Astrocyte of the spinal cord (primary cell): ENCODE measurements at regions not wholly inside any gene's neighbourhood (a gene's known extent, or its start where the extent isn't known, plus 50 kb on each side); places are given as distances from the start of the nearest gene placed in this dataset.

Experiments
- DNase-seq: peaks from one replicate; pipeline ENCODE4 v3.0.0; 2011; ENCODE audit warnings: low read depth, low spot score
- H3K4me3 ChIP-seq: 2 replicates; pipeline ENCODE4 v1.5.1; 2011; ENCODE audit warnings: low read depth, mild to moderate bottlenecking, low read length, moderate library complexity
- CTCF ChIP-seq: IDR thresholded peaks from 2 replicates; pipeline ENCODE4 v1.5.1; 2012; ENCODE audit warnings: low read depth, mild to moderate bottlenecking, low read length, inconsistent platforms
- in situ Hi-C: cut with HindIII; loops from 2 replicates; pipeline ENCODE4 v1.10.0; 2017; ENCODE audit warnings: low sequenced_read_pairs

- no peak for DNase-seq
- no peak for TF ChIP-seq CTCF
- in situ Hi-C loops, result no loop called here
- no peak overlapping the region for H3K4me3 ChIP-seq
Observed at GRCh38 chr3:164208048-164208447, 870.2 kb downstream of the SI start.

GRCh38 chr3:164200053-164200823 is 878.1 kb downstream of the SI start:
- no peak for DNase-seq
- TF ChIP-seq CTCF, result no peak
- H3K4me3 ChIP-seq, result no peak overlapping the region
- in situ Hi-C loops, result no loop called here

GRCh38 chr3:164196477-164196876 is 881.8 kb downstream of the SI start:
- no peak overlapping the region for H3K4me3 ChIP-seq
- no peak for TF ChIP-seq CTCF

GRCh38 chr3:164194842-164195241 is 883.5 kb downstream of the SI start:
- no peak for DNase-seq
- in situ Hi-C loops, result no loop called here
- TF ChIP-seq CTCF, result no peak
- H3K4me3 ChIP-seq, result no peak overlapping the region

More at GRCh38 chr3:164196477-164196876, 881.8 kb downstream of the SI start:
- DNase-seq, result no peak
- in situ Hi-C loops, result no loop called here

GRCh38 chr3:164192974-164193373 is 885.3 kb downstream of the SI start:
- in situ Hi-C loops, result no loop called here
- no peak for TF ChIP-seq CTCF
- H3K4me3 ChIP-seq, result no peak overlapping the region
- DNase-seq, result no peak

- no peak for DNase-seq
- in situ Hi-C loops, result no loop called here
- no peak overlapping the region for H3K4me3 ChIP-seq
- TF ChIP-seq CTCF, result no peak
Observed at GRCh38 chr3:164190566-164190965, 887.7 kb downstream of the SI start.
